Mesodermal cell (in vitro differentiated cells): ENCODE measurements at regions not wholly inside any gene's neighbourhood (a gene's known extent, or its start where the extent isn't known, plus 50 kb on each side); places are given as distances from the start of the nearest gene placed in this dataset.

Experiments
- H3K27ac ChIP-seq: 2 replicates; pipeline ENCODE4 v1.7.0; 2013; ENCODE audit warnings: mild to moderate bottlenecking, low read depth, low read length, moderate library complexity; ENCODE audit not compliant: severe bottlenecking
- H3K36me3 ChIP-seq: 2 replicates; pipeline ENCODE4 v1.7.1; 2013; ENCODE audit warnings: mild to moderate bottlenecking, low read length, moderate library complexity; ENCODE audit not compliant: control insufficient read depth, insufficient read depth
- H3K4me1 ChIP-seq: one replicate; pipeline ENCODE4 v1.7.1; 2013; ENCODE audit warnings: mild to moderate bottlenecking, low read length; ENCODE audit not compliant: insufficient read depth, control insufficient read depth, poor library complexity, severe bottlenecking
- H3K4me3 ChIP-seq: 2 replicates; pipeline ENCODE4 v1.7.0; 2013; ENCODE audit warnings: low read length, control low read depth, mild to moderate bottlenecking; ENCODE audit not compliant: insufficient read depth, poor library complexity, severe bottlenecking; ENCODE audit errors: extremely low read depth
- H3K9me3 ChIP-seq: 2 replicates; pipeline ENCODE4 v1.7.1; 2013; ENCODE audit warnings: mild to moderate bottlenecking, low read length, moderate library complexity; ENCODE audit not compliant: control insufficient read depth
- WGBS, 2 experiments: methylation state at CpG; one replicate each; pipeline ENCODE4 v1.1.5; 2013; ENCODE audit warnings: missing lambda C conversion rate in 2 of 2; ENCODE audit not compliant: insufficient coverage in 2 of 2; 5-methylcytosine and 5-hydroxymethylcytosine counted together

DNA sequence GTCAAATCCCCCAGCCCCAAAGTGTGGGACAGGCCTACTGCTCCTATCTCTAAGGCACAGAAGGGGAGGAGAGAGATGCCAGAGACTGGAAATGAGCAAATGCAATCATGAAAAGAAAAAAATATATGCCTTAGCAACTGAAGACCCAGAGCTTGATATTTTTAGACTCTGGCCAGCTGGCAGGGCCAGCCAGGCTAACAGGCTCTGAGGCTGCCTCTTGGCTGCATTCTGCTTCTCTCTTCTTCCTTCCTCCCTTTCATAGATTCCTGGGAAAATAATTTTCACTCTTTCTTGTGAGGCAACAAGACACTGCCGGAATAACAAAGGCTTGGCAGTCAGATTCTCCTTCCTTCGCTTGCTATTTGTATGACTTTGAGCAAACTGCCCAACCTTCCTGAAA lies 209.1 kb downstream of the RAD51AP2 start:
- no peaks in the 10 kb centered on the region for H3K36me3 ChIP-seq
- no peaks in the 10 kb centered on the region for H3K9me3 ChIP-seq
- H3K4me3 ChIP-seq: no peak overlapping the region
- H3K27ac ChIP-seq: no peak overlapping the region
- H3K4me1 ChIP-seq: no peaks in the 10 kb centered on the region
- 80 to 89% methylated on average over 1 of the region's 2 CpGs for WGBS, 2 experiments

- no peaks in the 10 kb centered on the region for H3K4me1 ChIP-seq
- no peaks in the 10 kb centered on the region for H3K9me3 ChIP-seq
- no CpG with 5 or more reads among the region's 2 CpGs for WGBS, 2 experiments
- no peaks in the 10 kb centered on the region for H3K36me3 ChIP-seq
- no peak overlapping the region for H3K4me3 ChIP-seq
- H3K27ac ChIP-seq: no peak overlapping the region
Observed at GRCh38 chr2:17306706-17307105, 211.5 kb downstream of the RAD51AP2 start.

DNA sequence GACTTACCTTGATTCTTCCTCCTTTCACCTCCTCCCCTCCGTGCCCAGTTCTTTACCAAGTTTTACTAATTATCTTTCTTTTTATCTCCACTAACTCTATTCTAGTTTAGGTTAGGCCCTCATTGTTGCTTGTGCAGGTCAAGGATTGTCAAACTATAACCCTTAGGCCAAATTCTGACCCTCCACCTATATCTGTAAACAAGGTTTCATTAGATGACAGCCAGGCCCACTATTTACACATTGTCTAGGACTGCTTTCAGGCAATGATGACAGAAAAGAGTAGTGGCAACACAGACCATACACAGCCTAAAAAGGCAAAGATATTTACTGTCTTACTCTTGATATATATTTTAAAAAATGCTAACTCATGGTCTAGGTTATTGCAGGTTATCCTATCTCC lies 212.0 kb downstream of the RAD51AP2 start:
- Histone ChIP-seq H3K4me1 (no peaks in the 10 kb centered on the region), H3K4me3 (no peak overlapping the region), H3K36me3 (no peaks in the 10 kb centered on the region), H3K27ac (no peak overlapping the region), H3K9me3 (no peaks in the 10 kb centered on the region)
- 100% methylated on average over 1 of the region's 1 CpG; no CpG with 5 or more reads in 1 of the 2 experiments for WGBS, 2 experiments

- Histone ChIP-seq H3K4me1 (no peaks in the 10 kb centered on the region), H3K27ac (no peak overlapping the region), H3K9me3 (no peaks in the 10 kb centered on the region), H3K36me3 (no peaks in the 10 kb centered on the region), H3K4me3 (no peak overlapping the region)
- WGBS, 2 experiments: 40 to 50% methylated on average over 1 of the region's 2 CpGs
Observed at GRCh38 chr2:17303521-17303920, 214.7 kb downstream of the RAD51AP2 start.

DNA sequence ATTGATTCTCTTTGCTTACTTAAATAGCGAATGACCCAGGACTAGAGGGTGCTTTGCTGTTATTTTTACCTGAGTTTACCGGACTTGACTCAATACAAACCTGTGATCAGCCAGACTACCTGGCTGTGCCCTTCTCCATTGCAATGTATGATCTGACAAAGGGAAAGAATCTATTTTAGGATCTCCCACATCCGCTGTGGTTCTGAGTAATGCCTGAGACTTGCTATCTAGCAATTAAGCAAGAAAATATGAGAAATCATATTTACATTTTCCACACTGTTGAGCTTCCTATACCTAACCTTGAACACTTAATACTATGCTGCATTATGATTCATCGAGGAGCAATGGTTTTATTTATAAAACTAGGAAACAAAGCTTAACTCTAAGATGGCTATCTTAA lies 215.2 kb downstream of the RAD51AP2 start:
- H3K4me1 ChIP-seq: no peaks in the 10 kb centered on the region
- H3K27ac ChIP-seq: no peak overlapping the region
- WGBS, 2 experiments: 100% methylated on average over 1 of the region's 4 CpGs

GRCh38 chr2:17302281-17302680 lies 216.0 kb downstream of the RAD51AP2 start:
- WGBS, 2 experiments: 33 to 38% methylated on average over 1 of the region's 1 CpG
- Histone ChIP-seq H3K9me3 (no peaks in the 10 kb centered on the region), H3K4me1 (no peaks in the 10 kb centered on the region), H3K36me3 (no peaks in the 10 kb centered on the region), H3K27ac (no peak overlapping the region), H3K4me3 (no peak overlapping the region)

More for the DNA sequence above, 215.2 kb downstream of the RAD51AP2 start:
- no peaks in the 10 kb centered on the region for H3K36me3 ChIP-seq
- no peak overlapping the region for H3K4me3 ChIP-seq
- H3K9me3 ChIP-seq: no peaks in the 10 kb centered on the region

DNA sequence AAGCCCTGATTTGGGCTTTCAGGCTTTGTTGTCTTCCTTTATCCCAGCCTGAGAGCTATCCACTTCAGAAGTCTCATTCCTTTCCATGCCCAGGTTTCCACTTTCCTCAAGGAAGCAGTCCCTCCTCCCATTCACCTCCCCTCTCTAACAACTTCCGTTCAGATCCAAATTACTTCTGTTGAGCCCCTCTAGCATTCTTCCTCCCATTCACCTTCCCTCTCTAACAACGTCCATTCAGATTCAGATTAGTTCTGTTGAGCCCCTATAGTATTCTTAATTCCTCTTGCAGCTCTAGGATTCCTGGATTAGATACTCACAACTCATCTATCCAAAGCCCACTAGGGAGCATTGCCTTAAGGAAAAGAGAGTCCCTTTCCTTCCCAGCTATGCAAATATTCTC lies 216.8 kb downstream of the RAD51AP2 start:
- WGBS, 2 experiments: 58 to 72% methylated on average over 2 of the region's 2 CpGs
- no peaks in the 10 kb centered on the region for H3K4me1 ChIP-seq
- no peak overlapping the region for H3K27ac ChIP-seq
- no peak overlapping the region for H3K4me3 ChIP-seq
- no peaks in the 10 kb centered on the region for H3K36me3 ChIP-seq
- H3K9me3 ChIP-seq: no peaks in the 10 kb centered on the region

DNA sequence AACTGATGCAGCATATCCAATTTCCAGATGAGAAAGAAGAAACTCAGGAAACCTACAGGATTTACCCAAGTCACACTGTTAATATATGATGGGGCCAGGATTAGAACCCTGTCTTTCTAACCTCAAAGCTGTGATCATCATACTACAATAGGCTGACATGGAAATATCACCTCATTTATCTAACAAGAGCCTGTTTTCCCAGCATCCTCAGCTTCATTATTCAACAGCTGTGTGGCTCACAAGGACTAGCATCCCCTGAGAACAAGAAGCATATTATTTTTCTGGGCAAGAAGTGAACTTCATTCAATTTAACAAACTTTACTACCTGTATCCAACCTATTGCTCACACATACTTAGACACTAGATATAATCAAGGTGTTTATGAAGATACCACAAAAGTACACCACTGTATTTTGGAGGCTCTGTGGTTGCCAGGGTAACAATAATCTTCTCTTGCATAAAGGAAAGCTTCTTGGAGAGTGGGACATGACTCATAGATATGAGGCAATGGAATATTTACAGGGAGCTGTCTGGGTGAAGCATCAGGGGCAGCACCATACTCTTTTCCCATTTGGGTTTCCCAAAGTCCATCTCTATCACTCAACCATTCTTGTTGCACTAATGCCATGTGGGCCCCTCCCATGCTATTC lies 218.2 kb downstream of the RAD51AP2 start:
- no peaks in the 10 kb centered on the region for H3K36me3 ChIP-seq
- no peak overlapping the region for H3K4me3 ChIP-seq
- H3K9me3 ChIP-seq: no peaks in the 10 kb centered on the region
- no peak overlapping the region for H3K27ac ChIP-seq
- no peaks in the 10 kb centered on the region for H3K4me1 ChIP-seq

- Histone ChIP-seq H3K27ac (no peak overlapping the region), H3K9me3 (no peaks in the 10 kb centered on the region), H3K4me1 (no peaks in the 10 kb centered on the region), H3K4me3 (no peak overlapping the region), H3K36me3 (no peaks in the 10 kb centered on the region)
- WGBS, 2 experiments: 95% methylated on average over 2 of the region's 2 CpGs; no CpG with 5 or more reads in 1 of the 2 experiments
Observed at GRCh38 chr2:17298453-17298852, 219.8 kb downstream of the RAD51AP2 start.

DNA sequence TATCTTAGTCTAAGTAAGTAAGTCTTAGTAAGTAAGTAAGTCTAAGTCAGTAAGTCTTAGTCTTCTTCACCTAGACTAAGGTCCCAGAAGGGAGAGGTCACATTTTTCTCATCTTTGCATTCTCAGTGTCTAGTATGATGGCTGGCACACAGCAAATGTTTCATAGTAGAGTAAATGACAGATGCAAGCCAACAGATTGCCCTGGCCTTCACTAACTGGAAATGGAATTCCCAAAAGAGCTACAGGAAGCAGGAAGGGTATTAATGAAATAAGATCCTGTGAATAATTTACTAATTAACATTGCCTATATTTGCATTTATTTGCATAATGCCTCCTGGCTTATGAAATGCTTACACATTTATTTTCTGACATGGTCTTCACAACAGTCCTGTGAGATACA lies 221.6 kb downstream of the RAD51AP2 start:
- H3K4me3 ChIP-seq: no peak overlapping the region
- no peak overlapping the region for H3K27ac ChIP-seq
- H3K4me1 ChIP-seq: no peaks in the 10 kb centered on the region
- no peaks in the 10 kb centered on the region for H3K36me3 ChIP-seq
- no peaks in the 10 kb centered on the region for H3K9me3 ChIP-seq

DNA sequence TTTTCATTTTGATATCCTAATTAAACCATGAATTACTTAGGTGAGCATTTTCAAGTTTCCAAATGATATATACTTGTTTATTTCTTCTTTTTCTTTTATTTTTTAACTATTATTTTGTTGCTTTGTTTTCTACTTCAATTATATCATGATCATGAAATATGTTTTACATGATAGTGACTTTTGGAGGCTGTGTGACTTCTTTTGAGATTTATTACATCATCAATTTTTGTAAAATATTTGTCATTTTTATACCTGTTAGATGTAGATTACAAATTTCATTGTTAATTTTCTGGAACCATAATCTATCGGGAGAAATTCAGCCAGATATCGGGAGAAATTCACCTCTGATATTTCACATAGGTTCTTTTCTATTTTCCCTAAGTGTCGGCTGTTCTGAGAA lies 228.6 kb downstream of the RAD51AP2 start:
- no peak overlapping the region for H3K27ac ChIP-seq
- H3K9me3 ChIP-seq: no peaks in the 10 kb centered on the region
- no peak overlapping the region for H3K4me3 ChIP-seq
- WGBS, 2 experiments: no CpG with 5 or more reads among the region's 3 CpGs
- no peaks in the 10 kb centered on the region for H3K36me3 ChIP-seq
- H3K4me1 ChIP-seq: no peaks in the 10 kb centered on the region
